Renal pelvis (tissue), 1 donor: ENCODE measurements at regions not wholly inside any gene's neighbourhood (a gene's known extent, or its start where the extent isn't known, plus 50 kb on each side); places are given as distances from the start of the nearest gene placed in this dataset.
"Not testable (repeated sequence)": the region's sequence is repeated elsewhere in the genome, so short reads cannot be mapped to it uniquely, and the experiment has no call there.

Experiments
- DNase-seq: peaks from one replicate; pipeline ENCODE4 v3.0.0-alpha.2; 2013

DNA sequence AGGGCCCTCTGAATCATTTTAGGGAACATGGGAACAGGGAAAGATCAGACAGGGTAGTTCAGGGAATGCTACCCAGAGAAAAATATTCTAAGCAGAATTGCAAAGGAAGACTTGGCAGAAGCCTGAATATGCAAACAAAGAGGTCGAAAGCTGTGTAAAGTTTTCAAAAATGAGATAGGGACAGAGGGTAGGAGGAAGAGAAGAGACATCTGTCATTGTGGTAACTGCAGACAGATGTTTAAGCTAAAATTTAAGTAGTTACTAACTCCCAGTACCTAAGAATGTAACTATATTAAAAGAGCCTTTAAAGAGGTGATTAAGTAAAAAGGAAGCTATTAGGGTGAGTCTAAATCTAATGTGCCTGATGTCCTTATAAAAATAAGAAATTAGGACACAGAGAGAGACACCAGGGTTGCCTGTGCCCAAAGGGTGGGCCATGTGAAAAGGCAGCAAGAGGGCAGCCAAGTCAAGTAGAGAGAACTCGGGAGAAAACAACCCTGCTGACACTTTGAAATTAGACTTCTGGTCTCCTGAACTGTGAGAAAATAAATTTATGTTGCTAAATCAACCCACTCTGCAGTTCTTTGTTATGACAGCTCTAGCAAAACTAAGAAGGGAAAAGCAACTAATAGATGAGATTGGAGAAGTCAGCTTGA lies 1647.4 kb upstream of the C9orf72 start:
- DNase-seq = no peak

GRCh38 chr9:29228558-29228957 lies 1655.3 kb upstream of the C9orf72 start:
- no peak for DNase-seq

- no peak for DNase-seq
Measured at GRCh38 chr9:29230931-29231330, 1657.7 kb upstream of the C9orf72 start.

DNA sequence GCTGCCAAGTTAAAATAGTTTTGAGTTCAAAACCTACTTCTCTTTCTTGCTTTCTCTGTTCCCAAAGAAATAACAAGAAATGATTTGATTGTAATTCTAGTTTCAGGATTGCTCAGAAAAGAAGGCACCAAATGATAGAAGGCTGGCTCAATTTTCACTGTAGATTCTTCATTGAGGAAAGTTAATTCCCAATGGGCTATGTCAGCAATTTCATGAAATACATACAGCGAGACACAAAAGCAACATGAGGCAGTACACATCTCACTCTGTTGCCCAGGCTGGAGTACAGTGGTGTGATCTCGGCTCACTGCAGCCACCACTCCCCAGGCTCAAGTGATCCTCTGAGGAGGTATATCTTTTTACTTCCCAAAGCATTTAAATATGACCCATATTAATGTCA lies 1659.9 kb upstream of the C9orf72 start:
- DNase-seq = no peak

- no peak for DNase-seq
Measured at GRCh38 chr9:29241320-29241719, 1668.0 kb upstream of the C9orf72 start.

DNA sequence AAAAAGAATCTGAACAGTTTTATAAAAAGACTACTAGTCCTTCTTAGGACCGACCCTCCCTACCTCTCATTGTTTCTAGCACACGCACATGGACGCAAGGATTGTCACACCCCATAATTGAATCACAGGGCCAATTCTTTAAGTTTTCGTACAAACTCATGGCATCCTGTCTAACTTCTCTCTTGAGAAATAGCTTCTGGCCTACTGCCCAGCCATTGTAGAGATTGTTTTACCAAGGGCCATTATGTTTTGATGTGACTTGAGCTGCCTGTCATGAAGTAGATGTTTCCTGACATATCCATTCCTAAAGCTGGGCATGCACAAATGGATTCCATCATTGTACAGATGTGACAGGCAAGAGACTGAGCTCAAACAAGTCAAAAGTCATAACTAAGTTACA lies 1672.1 kb upstream of the C9orf72 start:
- no peak for DNase-seq

DNA sequence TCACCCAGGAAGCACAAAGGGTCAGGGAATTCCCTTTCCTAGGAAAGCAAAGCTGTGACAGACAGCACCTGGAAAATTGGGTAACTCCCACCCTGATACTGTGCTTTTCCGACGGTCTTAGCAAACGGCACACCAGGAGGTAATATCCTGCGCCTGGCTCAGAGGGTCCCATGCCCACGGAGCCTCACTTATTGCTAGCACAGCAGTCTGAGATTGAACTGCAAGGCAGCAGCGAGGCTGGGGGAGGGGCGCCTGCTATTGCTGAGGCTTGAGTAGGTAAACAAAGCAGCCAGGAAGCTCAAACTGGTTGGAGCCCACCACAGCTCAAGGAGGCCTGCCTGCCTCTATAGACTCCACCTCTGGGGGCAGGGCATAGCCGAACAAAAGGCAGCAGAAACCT lies 1697.1 kb upstream of the C9orf72 start:
- not testable (repeated sequence) for DNase-seq

DNA sequence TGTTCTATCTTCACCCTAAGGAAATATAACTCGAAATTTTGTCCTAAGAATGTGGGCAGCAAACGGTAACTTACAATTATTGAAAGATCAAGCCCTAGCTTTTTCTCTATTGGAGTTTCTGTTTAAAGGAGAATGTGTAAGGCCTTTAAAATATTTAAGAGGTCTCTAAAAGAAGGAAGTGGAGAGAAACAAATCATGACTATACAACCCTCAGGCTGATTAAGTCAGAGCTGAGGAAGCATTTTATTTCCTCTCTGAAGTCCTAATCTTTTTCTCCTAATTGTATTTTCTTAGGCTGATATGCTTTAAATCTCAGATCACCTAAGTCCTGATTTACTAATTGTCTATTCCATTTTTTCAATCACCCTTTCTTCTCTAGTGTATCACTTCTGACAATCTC lies 1708.8 kb upstream of the C9orf72 start:
- DNase-seq = no peak

DNA sequence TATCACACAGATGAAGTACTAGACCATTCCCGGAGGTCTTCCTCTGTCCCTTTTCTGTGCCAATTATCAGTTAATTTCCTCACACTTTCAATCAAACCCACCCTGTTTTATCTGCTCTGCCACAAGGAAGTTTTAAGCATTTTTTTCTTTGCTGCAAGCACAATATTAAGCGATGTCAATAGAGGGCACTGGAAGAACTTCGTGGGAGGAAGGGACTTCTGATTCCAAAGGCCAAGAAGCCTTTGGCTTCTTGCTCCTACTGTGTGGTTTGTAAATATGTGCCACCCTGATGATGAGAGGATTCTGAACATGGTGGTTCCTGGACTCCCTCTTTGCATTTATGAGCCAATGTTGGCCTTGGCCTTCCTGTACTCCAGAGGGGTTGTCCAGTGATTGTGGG lies 1712.5 kb upstream of the C9orf72 start:
- no peak for DNase-seq

DNA sequence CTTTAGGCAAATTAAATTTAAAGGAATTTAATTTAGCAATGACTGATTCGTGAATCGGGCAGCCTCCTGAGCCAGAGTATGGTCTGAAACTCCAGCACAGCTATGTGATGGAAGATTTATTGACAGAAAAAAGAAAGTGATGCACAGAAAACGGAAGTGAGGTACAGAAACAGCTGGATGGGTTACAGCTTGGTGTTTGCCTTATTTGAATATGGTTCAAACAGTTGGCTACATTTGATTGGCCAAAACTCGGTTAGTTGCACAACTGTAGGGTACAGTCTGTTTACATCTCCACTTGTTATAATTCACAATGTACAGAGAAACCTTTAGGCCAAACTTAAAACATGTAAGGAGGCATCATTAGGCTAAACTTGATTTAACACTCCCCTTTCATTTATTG lies 1716.1 kb upstream of the C9orf72 start:
- DNase-seq = no peak

DNA sequence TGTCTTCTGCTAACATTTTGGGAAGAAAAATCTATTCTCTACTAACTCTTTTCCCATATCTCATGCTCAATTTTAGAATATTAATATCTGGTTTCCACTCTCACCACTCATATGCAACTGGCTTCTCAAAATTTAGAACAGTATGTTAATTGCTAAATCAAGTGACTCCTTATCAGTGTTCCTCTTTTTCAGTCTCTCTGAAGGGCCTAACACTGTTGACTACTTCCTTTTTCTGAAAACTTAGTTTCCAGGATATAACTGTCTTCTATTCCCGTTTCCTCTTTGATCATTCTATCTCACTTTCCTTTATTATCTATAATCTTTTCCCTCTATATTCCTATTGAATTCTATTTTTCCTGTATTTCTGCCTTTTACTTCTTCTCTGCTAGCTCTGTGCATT lies 1717.2 kb upstream of the C9orf72 start:
- no peak for DNase-seq

DNA sequence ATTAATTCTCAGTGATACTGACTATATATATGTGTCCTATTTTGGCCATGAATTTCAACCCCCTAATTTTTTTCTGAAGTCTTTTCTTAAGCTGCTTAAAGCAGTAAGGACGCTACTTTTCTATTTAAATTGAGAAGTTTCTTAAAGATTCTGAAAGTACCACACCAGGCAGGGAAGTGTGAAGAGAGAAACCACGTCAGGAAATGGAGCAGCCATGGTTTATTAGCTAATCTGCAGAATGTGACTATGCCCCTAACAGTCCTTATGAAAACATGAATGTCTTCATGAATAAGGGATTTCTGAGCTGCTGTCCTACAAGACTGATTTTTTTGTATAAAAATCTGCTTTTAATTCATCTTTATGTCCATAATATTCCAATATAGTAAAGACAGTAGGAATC lies 1724.3 kb upstream of the C9orf72 start:
- no peak for DNase-seq

DNA sequence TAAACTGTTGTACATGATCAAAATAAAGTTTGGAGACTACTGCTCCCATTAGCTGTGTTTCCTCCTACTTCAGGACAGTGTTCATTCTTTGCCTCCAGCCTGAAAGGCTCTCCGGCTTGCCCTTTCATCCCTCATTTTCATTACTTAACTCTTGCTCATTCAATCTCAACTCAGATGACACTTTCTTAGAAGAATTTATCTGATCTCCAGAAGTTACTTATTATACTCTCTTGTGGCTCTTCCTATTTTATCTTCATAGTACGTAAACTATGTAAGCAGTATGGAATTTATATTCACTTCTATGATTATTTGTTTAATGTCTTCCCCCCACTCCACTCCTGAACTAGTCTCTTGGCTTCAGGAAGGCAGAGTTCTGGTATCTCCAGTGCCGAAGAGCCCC lies 1737.9 kb upstream of the C9orf72 start:
- DNase-seq = no peak

GRCh38 chr9:29312327-29312726 lies 1739.0 kb upstream of the C9orf72 start:
- no peak for DNase-seq

- DNase-seq = no peak
Measured at GRCh38 chr9:29319736-29320513, 1746.6 kb upstream of the C9orf72 start.

- DNase-seq = no peak
Measured at GRCh38 chr9:29322240-29322639, 1749.0 kb upstream of the C9orf72 start.

- no peak for DNase-seq
Measured at GRCh38 chr9:29325894-29326293, 1752.6 kb upstream of the C9orf72 start.

DNA sequence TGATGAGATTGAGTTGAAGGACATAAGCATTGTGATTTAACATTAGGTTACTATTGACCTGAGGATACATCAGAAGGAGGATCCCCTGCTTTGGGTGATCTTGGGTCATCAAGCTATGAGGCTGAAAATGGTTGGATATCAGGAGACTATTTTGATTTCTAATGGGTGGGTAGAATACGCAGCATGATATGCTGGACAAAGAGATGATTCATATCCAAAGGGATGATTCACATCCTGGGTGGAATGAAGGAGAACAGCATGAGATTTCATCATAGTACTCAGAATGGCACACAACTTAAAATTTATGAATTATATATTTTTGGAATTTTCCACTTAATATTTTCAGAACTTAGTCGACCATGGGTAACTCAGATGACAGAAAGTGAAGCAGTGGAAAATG lies 1759.5 kb upstream of the C9orf72 start:
- no peak for DNase-seq

- no peak for DNase-seq
Measured at GRCh38 chr9:29336281-29336680, 1763.0 kb upstream of the C9orf72 start.

- no peak for DNase-seq
Measured at GRCh38 chr9:29339387-29339786, 1766.1 kb upstream of the C9orf72 start.

DNA sequence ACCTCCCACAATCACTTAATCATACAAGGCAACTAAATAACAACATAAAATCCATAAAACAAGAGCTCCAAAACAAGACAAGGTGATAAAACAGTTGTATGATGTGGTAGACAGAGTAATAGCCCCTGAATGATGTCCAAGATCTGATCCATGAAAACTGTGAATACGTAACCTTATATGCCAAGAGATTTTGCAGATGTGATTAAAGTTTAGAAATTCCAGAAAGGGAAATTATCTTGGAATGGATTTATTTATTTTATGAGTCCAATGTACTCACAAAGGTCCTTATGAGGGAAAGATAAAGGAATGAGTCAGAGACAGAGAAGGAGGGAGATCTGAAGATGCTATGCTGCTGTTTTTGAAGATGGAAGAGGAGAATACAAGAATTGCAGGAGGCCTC lies 1775.7 kb upstream of the C9orf72 start:
- DNase-seq = no peak

GRCh38 chr9:29389421-29389820 lies 1816.1 kb upstream of the C9orf72 start:
- DNase-seq = no peak

- no peak for DNase-seq
Measured at GRCh38 chr9:29390859-29391258, 1817.6 kb upstream of the C9orf72 start.

- DNase-seq = no peak
Measured at GRCh38 chr9:29393064-29393463, 1819.8 kb upstream of the C9orf72 start.
